AG09309 (cell line): ENCODE measurements at regions not wholly inside any gene's neighbourhood (a gene's known extent, or its start where the extent isn't known, plus 50 kb on each side); places are given as distances from the start of the nearest gene placed in this dataset.
A peak's percentile ranks its signal among the peaks of the same experiment; 100 is the strongest.

Experiments used
- DNase-seq: peaks from one replicate; pipeline ENCODE4 v3.0.0-alpha.2; 2010; ENCODE audit warnings: low read depth
- H3K4me3 ChIP-seq: 2 replicates; pipeline ENCODE4 v1.5.1; 2011; ENCODE audit warnings: mild to moderate bottlenecking, low read depth, low read length, moderate library complexity; ENCODE audit not compliant: control insufficient read depth
- CTCF ChIP-seq: IDR thresholded peaks from 2 replicates; pipeline ENCODE4 v1.5.1; 2011; ENCODE audit warnings: mild to moderate bottlenecking, low read depth, low read length, inconsistent platforms; ENCODE audit not compliant: insufficient read depth, control insufficient read depth; ENCODE audit errors: missing control alignments

- peak; percentile 44 for TF ChIP-seq CTCF
- no peak overlapping the region for H3K4me3 ChIP-seq
- no peak for DNase-seq
Observed at GRCh38 chr3:25033407-25034029, 394.5 kb upstream of the RARB start.

GRCh38 chr3:25035526-25035925 is 392.5 kb upstream of the RARB start:
- no peak for DNase-seq
- H3K4me3 ChIP-seq = no peak overlapping the region
- no peak for TF ChIP-seq CTCF

- DNase-seq = no peak
- TF ChIP-seq CTCF = no peak
- no peak overlapping the region for H3K4me3 ChIP-seq
Observed at GRCh38 chr3:25036633-25037032, 391.4 kb upstream of the RARB start.

GRCh38 chr3:25037049-25037547 is 391.0 kb upstream of the RARB start:
- H3K4me3 ChIP-seq = no peak overlapping the region
- DNase-seq = peak; percentile 54
- no peak for TF ChIP-seq CTCF

GRCh38 chr3:25038271-25038670 is 389.8 kb upstream of the RARB start:
- DNase-seq = no peak
- H3K4me3 ChIP-seq = no peak overlapping the region
- no peak for TF ChIP-seq CTCF

- no peak for TF ChIP-seq CTCF
- no peak overlapping the region for H3K4me3 ChIP-seq
Observed at GRCh38 chr3:25038922-25039321, 389.1 kb upstream of the RARB start.

GRCh38 chr3:25040748-25041147 is 387.3 kb upstream of the RARB start:
- peak; percentile 21 for DNase-seq
- H3K4me3 ChIP-seq = no peak overlapping the region
- TF ChIP-seq CTCF = no peak

More at GRCh38 chr3:25038922-25039321, 389.1 kb upstream of the RARB start:
- DNase-seq = no peak
